ENCODE measurements at regions not wholly inside any gene's neighbourhood (a gene's known extent, or its start where the extent isn't known, plus 50 kb on each side); places are given as distances from the start of the nearest gene placed in this dataset.
"Not testable (repeated sequence)": the region's sequence is repeated elsewhere in the genome, so short reads cannot be mapped to it uniquely, and the experiment has no call there.

- H3K4me2 ChIP-seq (ENCODE audit: low read length); H3K27me3 ChIP-seq (ENCODE audit: insufficient read depth, low read length); H3K18ac ChIP-seq (ENCODE audit: low read length); H3K4me3 ChIP-seq (ENCODE audit: low read depth, low read length); H3K36me3 ChIP-seq (ENCODE audit: control insufficient read depth in 1 of 2, insufficient read depth in 2 of 2, low read length in 2 of 2); H4K91ac ChIP-seq (ENCODE audit: low read depth, low read length); H2AK5ac ChIP-seq (ENCODE audit: low read length); H4K8ac ChIP-seq (ENCODE audit: low read depth, low read length); H3K23ac ChIP-seq (ENCODE audit: low read length); H2AFZ ChIP-seq (ENCODE audit: insufficient read depth, low read length, poor library complexity); H2BK120ac ChIP-seq (ENCODE audit: insufficient read depth, low read length, poor library complexity); H3K79me2 ChIP-seq (ENCODE audit: control insufficient read depth, insufficient read depth, low read length, poor library complexity); H2BK5ac ChIP-seq (ENCODE audit: low read depth, low read length, poor library complexity); H3K14ac ChIP-seq (ENCODE audit: low read length); H3K4ac ChIP-seq (ENCODE audit: low read depth, low read length); DNase-seq; H3K9ac ChIP-seq (ENCODE audit: low read length); H3K27ac ChIP-seq (ENCODE audit: low read depth, low read length); H3K4me1 ChIP-seq (ENCODE audit: control insufficient read depth in 1 of 2, insufficient read depth in 2 of 2, low read length in 2 of 2); H2BK12ac ChIP-seq (ENCODE audit: low read length); H4K12ac ChIP-seq (ENCODE audit: low read depth, low read length); H3K9me3 ChIP-seq (ENCODE audit: insufficient read depth, low read depth, low read length); H3K79me1 ChIP-seq (ENCODE audit: low read length): not testable (repeated sequence)
- no CpG with 5 or more reads among the region's 6 CpGs for WGBS (ENCODE audit: extremely low coverage, insufficient coverage, insufficient read length)
Measured at GRCh38 chr14:19177435-19177834, 210.2 kb downstream of the POTEM start.

- not testable (repeated sequence) for H3K79me1 ChIP-seq (ENCODE audit: low read length); H2BK12ac ChIP-seq (ENCODE audit: low read length); H4K8ac ChIP-seq (ENCODE audit: low read depth, low read length); H2BK120ac ChIP-seq (ENCODE audit: insufficient read depth, low read length, poor library complexity); H3K4me2 ChIP-seq (ENCODE audit: low read length); H3K27ac ChIP-seq (ENCODE audit: low read depth, low read length); H2AK5ac ChIP-seq (ENCODE audit: low read length); H2BK5ac ChIP-seq (ENCODE audit: low read depth, low read length, poor library complexity); H3K23ac ChIP-seq (ENCODE audit: low read length); H3K36me3 ChIP-seq (ENCODE audit: control insufficient read depth in 1 of 2, insufficient read depth in 2 of 2, low read length in 2 of 2); H3K9ac ChIP-seq (ENCODE audit: low read length); H3K14ac ChIP-seq (ENCODE audit: low read length); H4K12ac ChIP-seq (ENCODE audit: low read depth, low read length); DNase-seq; H2AFZ ChIP-seq (ENCODE audit: insufficient read depth, low read length, poor library complexity); H3K9me3 ChIP-seq (ENCODE audit: insufficient read depth, low read depth, low read length); H4K91ac ChIP-seq (ENCODE audit: low read depth, low read length); H3K4ac ChIP-seq (ENCODE audit: low read depth, low read length); H3K18ac ChIP-seq (ENCODE audit: low read length); H3K4me3 ChIP-seq (ENCODE audit: low read depth, low read length); H3K4me1 ChIP-seq (ENCODE audit: control insufficient read depth in 1 of 2, insufficient read depth in 2 of 2, low read length in 2 of 2); H3K27me3 ChIP-seq (ENCODE audit: insufficient read depth, low read length); H3K79me2 ChIP-seq (ENCODE audit: control insufficient read depth, insufficient read depth, low read length, poor library complexity)
- WGBS (ENCODE audit: extremely low coverage, insufficient coverage, insufficient read length) = no CpG with 5 or more reads among the region's 2 CpGs
Measured at GRCh38 chr14:19180297-19180696, 213.1 kb downstream of the POTEM start.

- not testable (repeated sequence) for H2BK120ac ChIP-seq (ENCODE audit: insufficient read depth, low read length, poor library complexity)
Measured at GRCh38 chr14:19180881-19181280, 213.6 kb downstream of the POTEM start.

GRCh38 chr14:19195146-19195545 is 227.9 kb downstream of the POTEM start:
- not testable (repeated sequence) for H2BK5ac ChIP-seq (ENCODE audit: low read depth, low read length, poor library complexity); H3K18ac ChIP-seq (ENCODE audit: low read length); H3K14ac ChIP-seq (ENCODE audit: low read length); H3K79me2 ChIP-seq (ENCODE audit: control insufficient read depth, insufficient read depth, low read length, poor library complexity); H4K12ac ChIP-seq (ENCODE audit: low read depth, low read length); H3K9ac ChIP-seq (ENCODE audit: low read length); H3K36me3 ChIP-seq (ENCODE audit: control insufficient read depth in 1 of 2, insufficient read depth in 2 of 2, low read length in 2 of 2); H2BK120ac ChIP-seq (ENCODE audit: insufficient read depth, low read length, poor library complexity); H2AFZ ChIP-seq (ENCODE audit: insufficient read depth, low read length, poor library complexity); DNase-seq; H3K23ac ChIP-seq (ENCODE audit: low read length); H3K79me1 ChIP-seq (ENCODE audit: low read length); H3K4me1 ChIP-seq (ENCODE audit: control insufficient read depth in 1 of 2, insufficient read depth in 2 of 2, low read length in 2 of 2); H3K9me3 ChIP-seq (ENCODE audit: insufficient read depth, low read depth, low read length); H2AK5ac ChIP-seq (ENCODE audit: low read length); H3K4ac ChIP-seq (ENCODE audit: low read depth, low read length); H2BK12ac ChIP-seq (ENCODE audit: low read length); H4K8ac ChIP-seq (ENCODE audit: low read depth, low read length); H3K4me3 ChIP-seq (ENCODE audit: low read depth, low read length); H4K91ac ChIP-seq (ENCODE audit: low read depth, low read length); H3K27me3 ChIP-seq (ENCODE audit: insufficient read depth, low read length); H3K27ac ChIP-seq (ENCODE audit: low read depth, low read length); H3K4me2 ChIP-seq (ENCODE audit: low read length)
- WGBS (ENCODE audit: extremely low coverage, insufficient coverage, insufficient read length) = no CpG with 5 or more reads among the region's 4 CpGs

More at GRCh38 chr14:19180881-19181280, 213.6 kb downstream of the POTEM start:
- not testable (repeated sequence) for H3K9ac ChIP-seq (ENCODE audit: low read length); H3K9me3 ChIP-seq (ENCODE audit: insufficient read depth, low read depth, low read length); H4K12ac ChIP-seq (ENCODE audit: low read depth, low read length); H2AFZ ChIP-seq (ENCODE audit: insufficient read depth, low read length, poor library complexity); H3K18ac ChIP-seq (ENCODE audit: low read length); H4K8ac ChIP-seq (ENCODE audit: low read depth, low read length); H2AK5ac ChIP-seq (ENCODE audit: low read length); H3K79me1 ChIP-seq (ENCODE audit: low read length); H3K4me2 ChIP-seq (ENCODE audit: low read length); H3K79me2 ChIP-seq (ENCODE audit: control insufficient read depth, insufficient read depth, low read length, poor library complexity); DNase-seq; H3K4me3 ChIP-seq (ENCODE audit: low read depth, low read length); H3K4ac ChIP-seq (ENCODE audit: low read depth, low read length); H4K91ac ChIP-seq (ENCODE audit: low read depth, low read length); H2BK12ac ChIP-seq (ENCODE audit: low read length); H2BK5ac ChIP-seq (ENCODE audit: low read depth, low read length, poor library complexity); H3K27me3 ChIP-seq (ENCODE audit: insufficient read depth, low read length); H3K4me1 ChIP-seq (ENCODE audit: control insufficient read depth in 1 of 2, insufficient read depth in 2 of 2, low read length in 2 of 2); H3K23ac ChIP-seq (ENCODE audit: low read length); H3K14ac ChIP-seq (ENCODE audit: low read length); H3K36me3 ChIP-seq (ENCODE audit: control insufficient read depth in 1 of 2, insufficient read depth in 2 of 2, low read length in 2 of 2); H3K27ac ChIP-seq (ENCODE audit: low read depth, low read length)
- WGBS (ENCODE audit: extremely low coverage, insufficient coverage, insufficient read length) = no CpG with 5 or more reads among the region's 3 CpGs

Measured in trophoblast cell (in vitro differentiated cells and primary cell).